Panc1 (cell line): ENCODE measurements at regions not wholly inside any gene's neighbourhood (a gene's known extent, or its start where the extent isn't known, plus 50 kb on each side); places are given as distances from the start of the nearest gene placed in this dataset.

Experiments
- ATAC-seq: fragments of 200-7000 bp; cut with Tn5 transposase; 2 replicates; pipeline ENCODE4 v1.9.1; 2020; ENCODE audit warnings: mild to moderate bottlenecking, moderate library complexity
- BruUV-seq: library from RNA; stranded (reverse); fragments of 400-500 nt; replicated peaks from 2 replicates; lab custom pipeline; 2021; lab: Mats Ljungman, UMichigan
- CTCF ChIA-PET: fragments of 300-600 bp; sonication (Branson Sonifier 250); formaldehyde crosslinking; loops from one replicate; lab custom pipeline; 2022; ENCODE audit warnings: antibody characterized with exemption; lab: Charles Lee
- POLR2A ChIA-PET: fragments of 300-600 bp; sonication (Branson Sonifier 250); formaldehyde crosslinking; loops from one replicate; lab custom pipeline; 2022; ENCODE audit warnings: antibody characterized with exemption; lab: Charles Lee
- DNase-seq: peaks from one replicate; pipeline ENCODE4 v3.0.0-alpha.2; 2010; ENCODE audit warnings: low read depth, low spot score
- H3K27ac ChIP-seq: 2 replicates; pipeline ENCODE4 v1.5.1; 2011; ENCODE audit warnings: mild to moderate bottlenecking, low read length, inconsistent platforms
- H3K27me3 ChIP-seq: fragments of 200-500 bp; sonication (Bioruptor generic); 2 replicates; pipeline ENCODE4 v1.6.0; 2014; ENCODE audit warnings: low read length, inconsistent platforms; ENCODE audit not compliant: control insufficient read depth, insufficient read depth
- H3K36me3 ChIP-seq: fragments of 200-500 bp; sonication (Bioruptor generic); 2 replicates; pipeline ENCODE4 v1.5.1; 2014; ENCODE audit warnings: inconsistent platforms, mild to moderate bottlenecking, low read length, moderate library complexity; ENCODE audit not compliant: control insufficient read depth, insufficient read depth
- H3K4me1 ChIP-seq: 2 replicates; pipeline ENCODE4 v1.5.1; 2011; ENCODE audit warnings: inconsistent platforms, mild to moderate bottlenecking, low read length, moderate library complexity; ENCODE audit not compliant: control insufficient read depth, insufficient read depth
- H3K4me3 ChIP-seq, 2 experiments: 2 replicates each; pipeline ENCODE4 v1.5.1; 2011 to 2012; ENCODE audit warnings: low read depth in 2 of 2, low read length in 2 of 2, mild to moderate bottlenecking in 2 of 2, inconsistent platforms in 1 of 2, moderate library complexity in 1 of 2
- H3K9me3 ChIP-seq: fragments of 200-500 bp; sonication (Bioruptor generic); 2 replicates; pipeline ENCODE4 v1.5.1; 2014; ENCODE audit warnings: low read depth, mild to moderate bottlenecking, inconsistent platforms, low read length, moderate library complexity; ENCODE audit not compliant: control insufficient read depth, insufficient read depth
- POLR2AphosphoS5 ChIP-seq: IDR thresholded peaks from 2 replicates; pipeline ENCODE4 v1.6.1; 2012; ENCODE audit warnings: mild to moderate bottlenecking, low read depth, low read length, moderate library complexity
- SIN3A ChIP-seq: IDR thresholded peaks from 2 replicates; pipeline ENCODE4 v1.6.1; 2012; ENCODE audit warnings: low read depth, mild to moderate bottlenecking, low read length, moderate library complexity, borderline replicate concordance; ENCODE audit not compliant: insufficient read depth
- TCF7L2 ChIP-seq: IDR thresholded peaks from 2 replicates; pipeline ENCODE4 v1.6.1; 2011; ENCODE audit warnings: mild to moderate bottlenecking, low read depth, low read length, inconsistent platforms
- in situ Hi-C: cut with HindIII; loops from 2 replicates; pipeline ENCODE4 v1.10.0; 2016; ENCODE audit warnings: low sequenced_read_pairs, low pct_unique_long_range_greater_than_20kb
- intact Hi-C: fragments of 100-400 bp; cut with micrococcal nuclease; formaldehyde crosslinking; loops from one replicate; pipeline ENCODE4 v1.10.0; 2022; ENCODE audit not compliant: unreplicated experiment
- TF ChIP-seq, protein P1 (sequence below): fragments of 450-650 bp; IDR thresholded peaks from 2 replicates; pipeline ENCODE4 v1.5.1; 2017; ENCODE audit warnings: mild to moderate bottlenecking
- TF ChIP-seq, protein P2 (sequence below), 2 experiments: IDR thresholded peaks; 2 replicates each; pipeline ENCODE4 v1.6.1; 2011 to 2012; ENCODE audit warnings: low read depth in 2 of 2, control low read depth in 1 of 2, low read length in 1 of 2, mild to moderate bottlenecking in 1 of 2, moderate library complexity in 1 of 2; ENCODE audit not compliant: insufficient read depth in 1 of 2

DNA sequence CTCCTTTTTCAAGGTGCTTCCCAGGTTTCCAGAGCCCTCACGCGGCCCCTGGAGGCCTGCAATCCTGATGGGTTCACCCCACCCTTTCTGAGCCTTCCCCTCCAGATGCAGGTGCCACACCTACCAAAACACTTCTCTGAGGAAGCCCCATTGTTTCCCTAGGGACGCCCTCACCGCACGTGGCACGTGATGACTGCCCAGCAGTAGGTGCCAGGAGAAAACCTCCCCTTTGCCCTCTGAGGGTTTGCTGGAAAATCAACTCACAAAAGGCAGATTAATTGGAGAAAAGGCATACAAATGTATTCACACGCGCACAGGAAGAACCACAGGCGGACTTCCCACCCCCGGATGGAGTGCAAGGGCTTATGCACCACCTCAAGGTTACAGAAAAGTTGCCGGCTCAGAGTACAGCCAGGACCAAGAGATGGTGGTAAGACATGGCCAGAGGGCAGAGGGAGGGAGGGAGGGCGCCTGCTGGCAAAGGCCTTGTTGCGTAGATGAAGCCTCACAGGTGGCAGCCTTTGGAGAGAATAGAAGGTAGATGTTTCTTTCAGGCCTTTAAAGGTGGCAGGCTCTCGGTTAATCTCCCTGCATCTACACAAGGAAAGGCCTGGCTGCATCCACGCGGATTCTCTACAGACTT lies 269.4 kb upstream of the RAB6C start:
- intact Hi-C loops = no loop called here

DNA sequence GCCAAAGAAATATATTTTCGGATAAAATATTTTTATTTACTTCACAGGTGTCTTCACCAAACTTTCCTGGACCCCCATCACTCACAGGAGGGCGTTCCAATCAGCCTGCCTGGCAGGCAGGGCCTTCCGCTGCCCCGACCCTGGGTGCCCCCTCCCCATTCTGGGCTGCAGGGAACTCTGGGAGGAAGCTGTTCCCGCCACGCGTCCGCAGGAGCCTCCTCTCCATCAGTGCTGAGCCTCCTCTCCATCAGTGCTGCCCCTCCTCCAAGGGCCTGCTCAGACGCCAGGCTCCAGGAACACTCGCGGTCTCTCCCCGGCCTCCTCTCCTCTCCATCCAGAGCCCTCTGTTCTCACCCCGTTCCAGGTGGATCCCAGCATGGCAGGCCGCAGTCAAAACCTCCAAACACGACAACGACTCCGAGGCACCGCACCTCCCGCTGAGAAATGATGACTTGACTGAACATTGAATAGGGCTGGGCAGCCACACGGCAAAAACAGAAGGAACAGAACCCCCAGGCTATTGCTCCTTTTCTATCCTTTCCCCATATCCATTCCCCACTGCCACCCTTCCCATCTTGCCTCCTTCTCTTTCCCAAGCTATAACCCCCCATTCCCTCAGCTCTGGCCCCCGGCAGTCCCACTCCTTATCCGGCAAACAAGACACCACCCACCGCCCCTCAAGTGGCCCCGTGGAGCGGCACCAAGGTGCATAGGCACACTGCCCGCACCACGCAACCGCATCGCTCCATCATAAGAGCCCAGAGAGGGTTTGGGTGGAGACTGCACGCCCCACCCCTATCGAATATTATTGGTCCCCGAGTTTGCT lies 268.6 kb upstream of the RAB6C start:
- CTCF ChIA-PET = no interaction called here
- TF ChIP-seq SIN3A (no peak), POLR2AphosphoS5 (no peak), TCF7L2 (no peak)
- TF ChIP-seq, protein P1, sequence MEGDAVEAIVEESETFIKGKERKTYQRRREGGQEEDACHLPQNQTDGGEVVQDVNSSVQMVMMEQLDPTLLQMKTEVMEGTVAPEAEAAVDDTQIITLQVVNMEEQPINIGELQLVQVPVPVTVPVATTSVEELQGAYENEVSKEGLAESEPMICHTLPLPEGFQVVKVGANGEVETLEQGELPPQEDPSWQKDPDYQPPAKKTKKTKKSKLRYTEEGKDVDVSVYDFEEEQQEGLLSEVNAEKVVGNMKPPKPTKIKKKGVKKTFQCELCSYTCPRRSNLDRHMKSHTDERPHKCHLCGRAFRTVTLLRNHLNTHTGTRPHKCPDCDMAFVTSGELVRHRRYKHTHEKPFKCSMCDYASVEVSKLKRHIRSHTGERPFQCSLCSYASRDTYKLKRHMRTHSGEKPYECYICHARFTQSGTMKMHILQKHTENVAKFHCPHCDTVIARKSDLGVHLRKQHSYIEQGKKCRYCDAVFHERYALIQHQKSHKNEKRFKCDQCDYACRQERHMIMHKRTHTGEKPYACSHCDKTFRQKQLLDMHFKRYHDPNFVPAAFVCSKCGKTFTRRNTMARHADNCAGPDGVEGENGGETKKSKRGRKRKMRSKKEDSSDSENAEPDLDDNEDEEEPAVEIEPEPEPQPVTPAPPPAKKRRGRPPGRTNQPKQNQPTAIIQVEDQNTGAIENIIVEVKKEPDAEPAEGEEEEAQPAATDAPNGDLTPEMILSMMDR = no peak
- TF ChIP-seq, protein P2, sequence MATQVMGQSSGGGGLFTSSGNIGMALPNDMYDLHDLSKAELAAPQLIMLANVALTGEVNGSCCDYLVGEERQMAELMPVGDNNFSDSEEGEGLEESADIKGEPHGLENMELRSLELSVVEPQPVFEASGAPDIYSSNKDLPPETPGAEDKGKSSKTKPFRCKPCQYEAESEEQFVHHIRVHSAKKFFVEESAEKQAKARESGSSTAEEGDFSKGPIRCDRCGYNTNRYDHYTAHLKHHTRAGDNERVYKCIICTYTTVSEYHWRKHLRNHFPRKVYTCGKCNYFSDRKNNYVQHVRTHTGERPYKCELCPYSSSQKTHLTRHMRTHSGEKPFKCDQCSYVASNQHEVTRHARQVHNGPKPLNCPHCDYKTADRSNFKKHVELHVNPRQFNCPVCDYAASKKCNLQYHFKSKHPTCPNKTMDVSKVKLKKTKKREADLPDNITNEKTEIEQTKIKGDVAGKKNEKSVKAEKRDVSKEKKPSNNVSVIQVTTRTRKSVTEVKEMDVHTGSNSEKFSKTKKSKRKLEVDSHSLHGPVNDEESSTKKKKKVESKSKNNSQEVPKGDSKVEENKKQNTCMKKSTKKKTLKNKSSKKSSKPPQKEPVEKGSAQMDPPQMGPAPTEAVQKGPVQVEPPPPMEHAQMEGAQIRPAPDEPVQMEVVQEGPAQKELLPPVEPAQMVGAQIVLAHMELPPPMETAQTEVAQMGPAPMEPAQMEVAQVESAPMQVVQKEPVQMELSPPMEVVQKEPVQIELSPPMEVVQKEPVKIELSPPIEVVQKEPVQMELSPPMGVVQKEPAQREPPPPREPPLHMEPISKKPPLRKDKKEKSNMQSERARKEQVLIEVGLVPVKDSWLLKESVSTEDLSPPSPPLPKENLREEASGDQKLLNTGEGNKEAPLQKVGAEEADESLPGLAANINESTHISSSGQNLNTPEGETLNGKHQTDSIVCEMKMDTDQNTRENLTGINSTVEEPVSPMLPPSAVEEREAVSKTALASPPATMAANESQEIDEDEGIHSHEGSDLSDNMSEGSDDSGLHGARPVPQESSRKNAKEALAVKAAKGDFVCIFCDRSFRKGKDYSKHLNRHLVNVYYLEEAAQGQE (IDR thresholded peaks at IDR 0.05; ENCODE audit: insufficient read depth in 1 of 2, low read depth in 2 of 2, low read length in 1 of 2) = no peak
- intact Hi-C loops (no loop called here), in situ Hi-C loops (no loop called here)
- no peak for ATAC-seq
- H3K27ac ChIP-seq = no peak overlapping the region
- no peak for DNase-seq
- POLR2A ChIA-PET = no interaction called here
- no TSS peak for BruUV-seq
- no peaks in the 10 kb centered on the region for H3K36me3 ChIP-seq
- H3K4me1 ChIP-seq = no peaks in the 10 kb centered on the region
- H3K9me3 ChIP-seq = no peaks in the 10 kb centered on the region
- H3K27me3 ChIP-seq = peaks cover 4% of the 10 kb centered on the region
- H3K4me3 ChIP-seq = no peak overlapping the region

More for the DNA sequence above, 269.4 kb upstream of the RAB6C start:
- Histone ChIP-seq H3K4me1 (no peaks in the 10 kb centered on the region), H3K9me3 (no peaks in the 10 kb centered on the region), H3K4me3 (no peak overlapping the region), H3K27ac (no peak overlapping the region), H3K27me3 (no peaks in the 10 kb centered on the region; the same call in none of the 2 replicates), H3K36me3 (no peaks in the 10 kb centered on the region)
- no peak for TF ChIP-seq SIN3A
- TF ChIP-seq, protein P2 (IDR thresholded peaks at IDR 0.05; ENCODE audit: insufficient read depth in 1 of 2, low read depth in 2 of 2, low read length in 1 of 2) = no peak
- no peak for TF ChIP-seq TCF7L2
- no peak for TF ChIP-seq POLR2AphosphoS5
- TF ChIP-seq, protein P1 = no peak
- POLR2A ChIA-PET = no interaction called here
- no peak for DNase-seq
- CTCF ChIA-PET = no interaction called here
- no peak for ATAC-seq
- BruUV-seq = no TSS peak
- in situ Hi-C loops = no loop called here
